HS-5 (cell line): ENCODE measurements at regions not wholly inside any gene's neighbourhood (a gene's known extent, or its start where the extent isn't known, plus 50 kb on each side); places are given as distances from the start of the nearest gene placed in this dataset.
"Not testable (repeated sequence)": the region's sequence is repeated elsewhere in the genome, so short reads cannot be mapped to it uniquely, and the experiment has no call there.

Experiments
- DNase-seq: peaks from one replicate; pipeline ENCODE4 v3.0.0-alpha.2; 2012; ENCODE audit warnings: low read depth

DNA sequence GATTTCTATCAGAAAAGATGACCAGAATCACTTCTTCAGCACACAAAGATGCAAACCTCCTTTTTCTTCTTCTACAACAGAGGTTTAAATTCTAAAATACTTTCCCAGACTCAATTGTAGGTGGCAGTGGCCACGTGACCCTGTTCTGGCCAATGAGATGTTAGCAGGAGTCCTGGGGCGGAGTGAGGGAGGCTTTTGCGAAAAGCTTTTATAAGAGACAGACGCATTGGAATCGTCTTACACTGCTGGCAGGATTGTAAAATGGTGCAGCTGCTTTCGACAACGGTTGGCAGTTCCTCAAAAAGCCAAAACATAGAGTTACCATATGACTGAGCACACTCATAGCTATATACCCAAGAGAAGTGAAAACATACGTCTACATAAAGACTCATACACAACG is 87.0 kb upstream of the MAGI3 start:
- DNase-seq, result no peak

DNA sequence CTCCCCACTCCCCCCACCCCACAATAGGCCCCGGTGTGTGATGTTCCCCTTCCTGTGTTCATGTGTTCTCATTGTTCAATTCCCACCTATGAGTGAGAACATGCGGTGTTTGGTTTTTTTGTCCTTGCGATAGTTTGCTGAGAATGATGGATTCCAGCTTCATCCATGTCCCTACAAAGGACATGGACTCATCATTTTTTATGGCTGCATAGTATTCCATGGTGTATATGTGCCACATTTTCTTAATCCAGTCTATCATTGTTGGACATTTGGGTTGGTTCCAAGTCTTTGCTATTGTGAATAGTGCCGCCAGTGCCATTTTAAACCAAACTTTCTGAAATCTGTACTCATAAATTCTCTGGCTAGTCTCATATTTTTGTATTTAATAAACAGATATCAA is 85.3 kb upstream of the MAGI3 start:
- not testable (repeated sequence) for DNase-seq

DNA sequence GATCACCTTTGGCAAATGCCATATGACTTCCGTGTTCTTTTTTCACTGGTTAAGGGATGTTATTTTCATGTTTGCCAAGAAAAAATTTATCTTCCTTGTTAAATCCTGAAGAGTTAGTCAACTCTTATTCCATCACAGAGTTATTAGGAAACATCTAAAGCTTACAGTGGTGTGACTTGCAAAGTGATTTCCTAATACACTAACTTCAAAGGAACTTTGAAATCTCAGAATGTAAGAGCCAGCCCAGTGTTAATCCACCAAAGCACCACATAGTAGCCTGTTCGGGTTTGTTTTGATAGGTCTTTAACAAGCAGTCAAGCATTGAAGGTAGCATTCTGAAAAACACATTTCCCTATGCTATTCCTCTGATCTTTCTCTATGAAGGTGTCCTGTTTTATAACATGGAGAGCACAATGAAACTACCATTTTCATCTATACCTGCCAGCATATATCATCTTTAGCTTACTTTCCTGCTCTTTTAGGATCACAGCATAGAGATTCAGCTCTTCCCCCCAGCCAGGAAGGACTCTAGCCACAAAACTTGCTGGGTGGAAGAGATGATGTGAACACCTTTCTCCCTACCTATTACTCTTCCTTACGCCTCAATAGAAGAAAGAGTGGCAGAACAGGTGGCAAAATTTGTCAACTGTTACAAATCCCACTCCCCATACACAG is 82.4 kb upstream of the MAGI3 start:
- peak; percentile 8 for DNase-seq

DNA sequence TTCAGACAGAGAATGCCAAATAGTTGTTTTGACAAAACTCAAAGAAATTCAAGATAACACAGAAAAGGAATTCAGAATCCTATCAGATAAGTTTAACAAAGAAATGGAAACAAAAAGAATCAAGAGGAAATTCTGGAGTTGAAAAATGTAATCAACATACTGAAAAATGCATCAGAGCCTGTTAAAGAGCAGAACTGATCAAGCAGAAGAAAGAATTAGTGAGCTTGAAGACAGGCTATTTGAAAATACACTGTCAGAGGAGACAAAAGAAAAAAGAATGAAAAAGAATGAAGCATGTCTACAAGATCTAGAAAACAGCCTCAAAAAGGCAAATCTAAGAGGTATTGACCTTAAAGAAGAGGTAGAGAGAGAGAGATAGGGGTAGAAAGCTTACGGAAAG is 77.7 kb upstream of the MAGI3 start:
- not testable (repeated sequence) for DNase-seq

DNA sequence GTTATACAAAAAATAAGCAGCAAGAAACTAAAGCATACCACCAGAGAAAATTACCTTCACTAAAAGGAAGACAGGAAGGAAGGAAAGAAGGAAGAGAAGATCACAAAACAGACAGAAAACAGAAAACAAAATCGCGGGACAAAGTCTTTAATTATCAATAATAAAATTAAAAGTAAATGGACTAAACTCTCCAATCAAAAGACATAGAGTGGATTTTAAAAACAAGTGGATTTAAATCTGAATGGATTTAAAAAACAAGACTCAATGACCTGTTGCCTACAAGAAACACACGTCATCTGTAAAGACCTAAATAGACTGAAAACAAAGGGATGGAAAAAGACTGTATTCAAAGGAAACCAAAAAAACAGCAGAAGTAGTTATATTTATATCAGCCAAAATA is 75.7 kb upstream of the MAGI3 start:
- no peak for DNase-seq

DNA sequence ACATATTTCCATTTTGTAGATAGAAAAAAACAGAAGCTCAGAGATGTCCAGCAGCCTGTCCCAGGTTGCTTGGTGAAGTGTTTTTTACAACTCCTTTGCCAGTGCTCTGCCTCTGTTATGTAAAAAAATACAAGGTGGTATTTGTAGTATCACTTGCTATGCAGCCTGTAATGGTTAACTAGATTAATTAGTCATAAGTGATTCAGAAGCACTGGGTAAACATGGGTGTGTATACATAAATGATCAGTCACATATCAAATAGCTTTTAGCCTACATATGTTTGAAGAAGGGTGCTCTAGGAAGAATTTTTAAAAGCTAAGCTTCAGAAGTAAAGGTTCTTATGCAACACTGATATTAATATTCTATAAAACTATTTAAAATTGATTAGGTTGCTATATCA is 70.0 kb upstream of the MAGI3 start:
- no peak for DNase-seq

DNA sequence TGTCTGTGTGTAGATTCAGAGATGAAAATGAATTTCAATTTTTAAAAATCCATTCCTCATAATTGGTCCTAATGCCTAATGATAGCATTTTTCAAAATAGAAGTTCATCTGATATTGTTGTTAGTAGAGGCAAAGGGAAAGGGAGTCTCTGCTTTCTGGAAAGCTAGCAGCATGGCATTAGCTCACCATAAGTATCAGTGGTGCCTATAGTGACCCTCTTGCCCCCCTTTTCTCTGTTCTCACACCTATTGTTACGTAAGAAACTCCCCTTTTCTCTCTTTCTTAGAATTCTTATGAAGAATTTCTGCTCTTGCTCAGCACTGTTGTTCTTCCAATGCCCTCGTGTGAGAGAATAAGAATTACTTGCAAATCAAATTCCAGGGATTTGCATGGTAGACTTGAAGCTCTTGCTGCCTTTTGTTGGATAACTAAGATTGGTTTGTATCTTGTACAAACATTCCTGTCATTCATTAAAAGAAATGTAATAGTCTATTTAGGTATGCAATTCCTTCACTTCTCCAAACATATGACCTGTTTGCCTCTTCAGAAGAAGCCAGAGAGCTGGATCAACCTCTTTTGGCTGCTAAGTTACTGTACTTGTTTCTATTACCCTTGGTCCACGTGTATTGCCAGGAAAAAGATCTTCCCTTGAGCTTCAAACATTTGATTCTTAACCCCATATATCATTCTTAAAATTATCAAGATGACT is 69.2 kb upstream of the MAGI3 start:
- no peak for DNase-seq

DNA sequence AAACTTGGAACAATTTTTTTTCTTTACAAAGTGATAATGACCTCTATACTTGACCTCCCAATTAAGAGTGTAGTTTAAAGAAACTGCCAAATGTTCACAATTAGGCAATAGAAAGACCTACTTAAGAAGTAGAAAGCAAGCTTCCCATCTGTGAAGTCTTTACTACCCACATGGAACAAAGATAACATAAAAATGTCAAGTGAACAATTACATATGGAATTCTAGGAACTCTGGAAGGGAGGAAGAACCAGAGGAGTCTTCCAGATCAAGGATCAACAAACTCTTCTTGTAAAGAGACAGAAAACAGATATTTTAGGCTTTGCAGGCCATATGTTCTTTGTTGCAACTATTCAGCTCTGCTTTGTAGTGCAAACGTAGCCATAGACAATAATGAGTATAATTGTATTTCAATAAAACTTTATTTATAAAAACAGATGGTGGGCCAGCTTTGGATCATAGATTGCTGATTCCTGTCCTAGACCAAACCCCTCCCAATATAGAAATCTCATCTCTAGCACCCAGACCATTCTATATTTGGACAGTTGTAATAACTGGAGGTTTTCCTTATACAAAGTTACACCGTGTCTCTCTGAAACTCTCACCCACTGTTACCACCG is 68.4 kb upstream of the MAGI3 start:
- DNase-seq, result no peak

DNA sequence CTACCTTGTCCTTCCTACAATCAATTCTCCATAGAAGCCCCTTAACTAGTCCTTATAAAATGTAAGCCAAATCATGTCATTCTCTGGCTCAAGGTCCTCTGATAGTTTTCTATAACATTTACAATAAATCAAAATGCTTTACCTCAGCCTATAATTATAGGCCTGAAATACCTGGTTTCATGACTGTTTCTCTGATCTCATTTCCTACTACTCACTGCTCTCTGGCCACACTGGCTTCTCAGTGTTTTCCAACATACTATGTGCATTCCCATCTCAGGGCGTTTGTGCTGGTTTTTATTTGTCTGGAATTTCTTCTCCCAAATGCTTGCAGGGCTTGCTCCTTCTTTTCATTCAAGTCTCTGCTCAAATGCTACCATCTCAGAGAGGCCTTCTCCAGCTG is 67.9 kb upstream of the MAGI3 start:
- no peak for DNase-seq

DNA sequence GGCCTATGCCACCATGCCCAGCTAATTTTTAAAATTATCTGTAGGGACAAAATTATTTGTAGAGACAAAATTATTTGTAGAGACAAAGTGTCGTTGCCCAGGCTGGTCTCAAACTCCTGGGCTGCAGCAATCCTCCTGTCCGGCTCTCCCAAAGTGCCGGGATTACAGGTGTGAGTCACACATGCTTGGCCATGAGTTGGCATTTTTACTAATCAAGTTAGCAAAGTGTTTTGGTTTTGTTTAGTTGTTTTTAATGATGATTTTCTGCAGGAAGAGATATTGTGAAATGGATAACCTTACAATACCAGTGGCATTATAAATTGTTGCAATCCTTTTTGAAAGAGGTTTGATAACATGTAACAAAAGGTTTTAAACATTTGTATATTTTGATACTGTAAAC is 65.3 kb upstream of the MAGI3 start:
- DNase-seq, result no peak

DNA sequence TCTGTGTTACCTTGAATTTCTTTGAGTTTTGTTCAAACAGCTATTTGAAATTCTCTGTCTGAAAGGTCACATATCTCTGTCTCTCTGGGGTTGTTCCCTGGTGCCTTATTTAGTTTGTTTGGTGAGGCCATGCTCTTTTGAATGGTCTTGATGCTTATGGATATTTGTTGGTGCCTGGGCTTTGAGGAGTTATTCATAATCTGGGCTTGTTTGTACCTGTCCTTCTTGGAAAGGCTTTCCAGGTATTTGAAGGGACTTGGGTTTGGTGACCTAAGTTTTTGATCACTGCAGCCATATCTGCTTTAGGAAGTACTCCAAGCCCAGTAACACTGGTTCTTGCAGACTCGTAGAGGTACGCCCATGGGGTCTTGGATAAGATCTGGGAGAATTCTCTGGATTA is 63.3 kb upstream of the MAGI3 start:
- DNase-seq, result no peak

DNA sequence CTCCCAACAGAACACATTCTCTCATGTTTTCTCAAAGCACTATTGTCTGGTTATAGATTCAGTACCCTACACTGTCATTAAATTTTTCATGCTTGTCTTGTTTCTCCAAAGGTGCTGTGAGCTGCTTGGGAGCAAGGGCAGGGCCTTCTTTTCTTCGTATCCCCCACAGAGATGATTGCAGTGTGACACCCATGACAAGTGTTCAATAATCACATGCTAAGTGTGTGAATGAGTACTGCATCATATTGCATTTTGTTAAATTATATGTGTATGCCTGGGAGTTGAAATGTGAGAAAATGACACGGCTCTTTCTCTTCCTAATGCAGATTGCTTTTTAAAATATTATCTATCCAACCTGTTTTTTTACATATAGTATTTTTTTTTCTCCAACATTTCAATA is 57.3 kb upstream of the MAGI3 start:
- DNase-seq, result no peak

DNA sequence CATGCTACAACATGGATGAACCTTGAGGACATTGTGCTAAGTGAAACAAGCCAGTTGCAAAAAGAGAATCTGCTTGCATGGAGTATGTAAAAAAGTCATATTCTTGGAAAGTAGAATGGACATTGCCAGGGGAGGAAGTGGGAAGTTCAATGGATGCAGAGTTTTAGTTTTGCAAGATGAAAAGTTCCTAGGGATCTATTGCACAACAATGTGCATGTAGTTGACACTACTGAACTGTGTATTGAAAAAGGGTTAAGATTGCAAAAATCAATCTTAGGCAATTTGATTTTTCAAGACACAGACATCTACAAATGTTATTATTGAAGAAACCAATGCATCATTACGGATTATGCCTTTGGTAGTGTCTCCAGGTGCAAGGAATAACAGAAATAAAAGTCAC is 50.3 kb upstream of the MAGI3 start:
- DNase-seq, result no peak
